ENCODE measurements at regions not wholly inside any gene's neighbourhood (a gene's known extent, or its start where the extent isn't known, plus 50 kb on each side); places are given as distances from the start of the nearest gene placed in this dataset.

DNA sequence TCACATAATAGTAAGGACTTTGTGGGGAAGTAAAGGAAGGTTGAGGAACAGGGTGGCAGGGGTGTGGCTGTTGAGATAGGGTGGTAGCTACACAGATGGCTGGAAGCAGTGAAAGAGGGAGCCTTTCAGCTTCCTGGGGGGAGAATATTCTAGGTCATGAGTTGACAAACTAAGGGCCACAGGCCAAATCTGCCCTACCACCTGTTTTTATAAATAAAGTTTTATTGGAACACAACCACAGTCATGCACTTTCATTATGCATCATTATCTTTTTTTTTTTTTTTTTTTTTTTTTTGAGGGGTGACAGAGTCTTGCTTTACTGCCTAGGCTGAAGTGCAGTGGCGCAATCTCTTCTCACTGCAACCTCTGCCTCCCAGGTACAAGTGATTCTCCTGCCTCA, 243.1 kb downstream of the NFATC2 start:
- TF ChIP-seq, protein P1, sequence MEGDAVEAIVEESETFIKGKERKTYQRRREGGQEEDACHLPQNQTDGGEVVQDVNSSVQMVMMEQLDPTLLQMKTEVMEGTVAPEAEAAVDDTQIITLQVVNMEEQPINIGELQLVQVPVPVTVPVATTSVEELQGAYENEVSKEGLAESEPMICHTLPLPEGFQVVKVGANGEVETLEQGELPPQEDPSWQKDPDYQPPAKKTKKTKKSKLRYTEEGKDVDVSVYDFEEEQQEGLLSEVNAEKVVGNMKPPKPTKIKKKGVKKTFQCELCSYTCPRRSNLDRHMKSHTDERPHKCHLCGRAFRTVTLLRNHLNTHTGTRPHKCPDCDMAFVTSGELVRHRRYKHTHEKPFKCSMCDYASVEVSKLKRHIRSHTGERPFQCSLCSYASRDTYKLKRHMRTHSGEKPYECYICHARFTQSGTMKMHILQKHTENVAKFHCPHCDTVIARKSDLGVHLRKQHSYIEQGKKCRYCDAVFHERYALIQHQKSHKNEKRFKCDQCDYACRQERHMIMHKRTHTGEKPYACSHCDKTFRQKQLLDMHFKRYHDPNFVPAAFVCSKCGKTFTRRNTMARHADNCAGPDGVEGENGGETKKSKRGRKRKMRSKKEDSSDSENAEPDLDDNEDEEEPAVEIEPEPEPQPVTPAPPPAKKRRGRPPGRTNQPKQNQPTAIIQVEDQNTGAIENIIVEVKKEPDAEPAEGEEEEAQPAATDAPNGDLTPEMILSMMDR (optimal IDR thresholded peaks at IDR 0.05 in 1 of 3, IDR thresholded peaks at IDR 0.05 in 1 of 3, conservative IDR thresholded peaks at IDR 0.05 in 1 of 3; ENCODE audit: extremely low read depth in 1 of 3, insufficient read depth in 2 of 3, low read length in 3 of 3), result no peak
- TF ChIP-seq EZH2 (IDR thresholded peaks at IDR 0.05; ENCODE audit: low read length), result no peak
